ENCODE measurements at regions not wholly inside any gene's neighbourhood (a gene's known extent, or its start where the extent isn't known, plus 50 kb on each side); places are given as distances from the start of the nearest gene placed in this dataset.
A peak's percentile ranks its signal among the peaks of the same experiment; 100 is the strongest.

DNA sequence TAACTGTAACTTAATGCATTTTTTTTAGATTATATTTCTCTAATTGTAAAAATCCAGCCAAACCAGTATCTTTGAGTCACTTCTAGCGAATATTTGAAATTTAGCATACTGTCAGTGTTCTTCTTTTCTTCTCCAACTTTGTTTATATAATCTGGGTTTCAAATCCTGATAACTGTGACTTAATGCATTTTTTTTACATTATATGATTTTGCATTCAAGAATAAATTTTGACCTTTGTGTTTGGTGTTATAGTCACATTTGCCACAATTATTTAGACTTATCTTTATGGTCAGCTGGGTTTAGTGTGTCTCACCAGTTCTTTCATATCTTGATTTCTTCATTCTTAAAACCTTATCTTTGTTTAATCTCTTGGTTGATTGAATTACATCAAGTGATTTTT, 345.7 kb downstream of the SLC4A3 start:
- H3K36me3 ChIP-seq (replicated peaks; ENCODE audit: insufficient read depth, low read depth): no peaks in the 10 kb centered on the region
- H3K9me3 ChIP-seq (ENCODE audit: low read depth): no peaks in the 10 kb centered on the region
- H3K79me2 ChIP-seq: no peaks in the 10 kb centered on the region
- no peak for TF ChIP-seq EZH2 (IDR thresholded peaks at IDR 0.05; ENCODE audit: borderline replicate concordance)
- TF ChIP-seq, protein P1, sequence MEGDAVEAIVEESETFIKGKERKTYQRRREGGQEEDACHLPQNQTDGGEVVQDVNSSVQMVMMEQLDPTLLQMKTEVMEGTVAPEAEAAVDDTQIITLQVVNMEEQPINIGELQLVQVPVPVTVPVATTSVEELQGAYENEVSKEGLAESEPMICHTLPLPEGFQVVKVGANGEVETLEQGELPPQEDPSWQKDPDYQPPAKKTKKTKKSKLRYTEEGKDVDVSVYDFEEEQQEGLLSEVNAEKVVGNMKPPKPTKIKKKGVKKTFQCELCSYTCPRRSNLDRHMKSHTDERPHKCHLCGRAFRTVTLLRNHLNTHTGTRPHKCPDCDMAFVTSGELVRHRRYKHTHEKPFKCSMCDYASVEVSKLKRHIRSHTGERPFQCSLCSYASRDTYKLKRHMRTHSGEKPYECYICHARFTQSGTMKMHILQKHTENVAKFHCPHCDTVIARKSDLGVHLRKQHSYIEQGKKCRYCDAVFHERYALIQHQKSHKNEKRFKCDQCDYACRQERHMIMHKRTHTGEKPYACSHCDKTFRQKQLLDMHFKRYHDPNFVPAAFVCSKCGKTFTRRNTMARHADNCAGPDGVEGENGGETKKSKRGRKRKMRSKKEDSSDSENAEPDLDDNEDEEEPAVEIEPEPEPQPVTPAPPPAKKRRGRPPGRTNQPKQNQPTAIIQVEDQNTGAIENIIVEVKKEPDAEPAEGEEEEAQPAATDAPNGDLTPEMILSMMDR (IDR thresholded peaks at IDR 0.05; ENCODE audit: poor library complexity): no peak
- TF ChIP-seq EZH2phosphoT487 (IDR thresholded peaks at IDR 0.05; ENCODE audit: low read depth, severe bottlenecking, unreplicated experiment): no peak
- no peaks in the 10 kb centered on the region for H3K4me1 ChIP-seq (ENCODE audit: insufficient read depth)
- no peak for DNase-seq (ENCODE audit: low spot score)
- H2AFZ ChIP-seq: no peak overlapping the region
- H3K4me2 ChIP-seq: no peak overlapping the region
- no peak overlapping the region for H3K4me3 ChIP-seq
- no peaks in the 10 kb centered on the region for H4K20me1 ChIP-seq (ENCODE audit: insufficient read depth, poor library complexity, severe bottlenecking)
- H3K27me3 ChIP-seq: no peaks in the 10 kb centered on the region
- no peaks in the 10 kb centered on the region for H3K9me2 ChIP-seq (replicated peaks; ENCODE audit: insufficient read depth)
- no peak overlapping the region for H3K27ac ChIP-seq
- WGBS (ENCODE audit: low lambda C conversion rate, missing lambda C conversion rate): 81% methylated on average over 1 of the region's 1 CpG

DNA sequence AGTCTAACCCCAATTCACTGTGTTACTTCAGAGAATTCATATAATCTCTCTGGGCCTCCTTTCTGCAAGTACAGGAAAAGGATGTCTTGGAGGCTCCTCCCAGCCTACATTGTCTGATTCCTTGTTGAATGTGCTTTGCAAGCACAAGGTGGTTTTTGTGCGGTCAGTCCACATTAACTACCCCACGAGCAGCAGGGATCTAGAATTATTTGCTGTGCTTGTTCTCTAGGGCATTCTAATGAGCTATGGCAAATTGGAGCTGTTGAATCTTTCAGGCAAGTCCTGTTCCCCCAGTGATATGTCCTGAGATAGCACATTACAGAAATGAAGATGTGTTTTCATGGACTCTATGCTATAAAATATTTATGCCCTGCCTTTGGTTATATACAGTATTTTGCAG, 349.4 kb downstream of the SLC4A3 start:
- no peaks in the 10 kb centered on the region for H3K9me3 ChIP-seq (ENCODE audit: low read depth)
- H3K4me2 ChIP-seq: no peak overlapping the region
- DNase-seq (ENCODE audit: low spot score): no peak
- no peak overlapping the region for H3K4me3 ChIP-seq
- no peak overlapping the region for H2AFZ ChIP-seq
- H3K36me3 ChIP-seq (replicated peaks; ENCODE audit: insufficient read depth, low read depth): no peaks in the 10 kb centered on the region
- 86% methylated on average over 2 of the region's 2 CpGs for WGBS (ENCODE audit: low lambda C conversion rate, missing lambda C conversion rate)
- no peaks in the 10 kb centered on the region for H4K20me1 ChIP-seq (ENCODE audit: insufficient read depth, poor library complexity, severe bottlenecking)
- H3K27ac ChIP-seq: no peak overlapping the region
- no peaks in the 10 kb centered on the region for H3K27me3 ChIP-seq
- H3K79me2 ChIP-seq: no peaks in the 10 kb centered on the region
- no peaks in the 10 kb centered on the region for H3K4me1 ChIP-seq (ENCODE audit: insufficient read depth)
- TF ChIP-seq EZH2phosphoT487 (IDR thresholded peaks at IDR 0.05; ENCODE audit: low read depth, severe bottlenecking, unreplicated experiment): no peak
- TF ChIP-seq, protein P1 (IDR thresholded peaks at IDR 0.05; ENCODE audit: poor library complexity): no peak
- TF ChIP-seq EZH2 (IDR thresholded peaks at IDR 0.05; ENCODE audit: borderline replicate concordance): no peak
- H3K9me2 ChIP-seq (replicated peaks; ENCODE audit: insufficient read depth): no peaks in the 10 kb centered on the region

DNA sequence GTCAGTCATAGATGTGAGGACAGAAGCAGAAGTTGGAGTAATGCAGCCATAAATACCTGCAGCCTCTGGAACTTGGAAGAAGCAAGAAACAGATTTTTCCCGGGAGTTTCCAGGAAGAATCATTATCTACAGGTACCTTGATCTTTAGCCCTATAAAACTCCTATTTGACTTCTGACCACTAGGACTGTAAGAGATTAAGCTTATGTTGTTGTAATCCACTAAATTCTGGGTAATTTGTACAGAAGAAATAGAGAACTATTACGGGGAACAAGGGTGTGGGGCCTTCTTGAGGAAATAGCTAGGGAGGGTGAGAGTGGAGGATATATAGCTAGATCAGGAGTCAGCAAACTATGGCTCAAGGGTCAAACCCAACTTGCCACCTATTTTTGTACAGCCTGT, 353.2 kb downstream of the SLC4A3 start:
- H3K79me2 ChIP-seq: no peaks in the 10 kb centered on the region
- no peaks in the 10 kb centered on the region for H4K20me1 ChIP-seq (ENCODE audit: insufficient read depth, poor library complexity, severe bottlenecking)
- WGBS (ENCODE audit: low lambda C conversion rate, missing lambda C conversion rate): 59% methylated on average over 2 of the region's 2 CpGs
- H3K4me2 ChIP-seq: peak overlapping the region; percentile 51
- DNase-seq (ENCODE audit: low spot score): peak; percentile 20
- H3K9me2 ChIP-seq (replicated peaks; ENCODE audit: insufficient read depth): no peaks in the 10 kb centered on the region
- H2AFZ ChIP-seq: no peak overlapping the region
- H3K36me3 ChIP-seq (replicated peaks; ENCODE audit: insufficient read depth, low read depth): no peaks in the 10 kb centered on the region
- no peaks in the 10 kb centered on the region for H3K9me3 ChIP-seq (ENCODE audit: low read depth)
- no peak overlapping the region for H3K4me3 ChIP-seq
- peak overlapping the region; percentile 82 for H3K27ac ChIP-seq
- TF ChIP-seq EZH2 (IDR thresholded peaks at IDR 0.05; ENCODE audit: borderline replicate concordance): no peak
- TF ChIP-seq, protein P1 (IDR thresholded peaks at IDR 0.05; ENCODE audit: poor library complexity): no peak
- no peak for TF ChIP-seq EZH2phosphoT487 (IDR thresholded peaks at IDR 0.05; ENCODE audit: low read depth, severe bottlenecking, unreplicated experiment)
- H3K4me1 ChIP-seq (ENCODE audit: insufficient read depth): no peaks in the 10 kb centered on the region
- H3K27me3 ChIP-seq: no peaks in the 10 kb centered on the region

DNA sequence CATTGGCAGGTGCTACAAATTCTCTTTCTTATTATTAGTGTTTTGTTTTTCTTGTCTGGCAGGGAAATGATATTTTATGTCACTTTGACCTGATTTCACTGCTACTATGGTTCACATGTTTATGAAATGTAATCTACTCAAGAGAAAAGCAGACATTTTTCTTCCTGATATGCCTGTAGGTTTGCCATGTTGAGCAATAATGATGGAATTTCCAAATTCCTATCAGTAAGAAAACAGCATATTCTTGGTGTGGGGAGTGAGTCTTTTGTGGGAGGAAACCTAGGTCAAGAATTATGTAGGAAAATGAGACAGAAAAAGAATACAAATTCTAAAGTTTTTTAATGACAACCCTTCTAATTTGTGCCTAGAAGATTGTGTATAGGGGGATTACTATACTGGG, 356.4 kb downstream of the SLC4A3 start:
- TF ChIP-seq, protein P1 (IDR thresholded peaks at IDR 0.05; ENCODE audit: poor library complexity): no peak
- TF ChIP-seq EZH2phosphoT487 (IDR thresholded peaks at IDR 0.05; ENCODE audit: low read depth, severe bottlenecking, unreplicated experiment) (no peak), EZH2 (IDR thresholded peaks at IDR 0.05; ENCODE audit: borderline replicate concordance) (no peak)
- Histone ChIP-seq H3K4me2 (no peak overlapping the region), H3K9me2 (replicated peaks; ENCODE audit: insufficient read depth) (no peaks in the 10 kb centered on the region), H3K27ac (no peak overlapping the region), H3K4me3 (no peak overlapping the region), H3K27me3 (no peaks in the 10 kb centered on the region), H3K36me3 (replicated peaks; ENCODE audit: insufficient read depth, low read depth) (no peaks in the 10 kb centered on the region), H3K9me3 (ENCODE audit: low read depth) (no peaks in the 10 kb centered on the region), H3K4me1 (ENCODE audit: insufficient read depth) (no peaks in the 10 kb centered on the region), H3K79me2 (no peaks in the 10 kb centered on the region), H4K20me1 (ENCODE audit: insufficient read depth, poor library complexity, severe bottlenecking) (no peaks in the 10 kb centered on the region), H2AFZ (no peak overlapping the region)
- no peak for DNase-seq (ENCODE audit: low spot score)

Measured in hepatocyte (in vitro differentiated cells).